Hypothalamus (tissue), 51 donors: ENCODE measurements at regions not wholly inside any gene's neighbourhood (a gene's known extent, or its start where the extent isn't known, plus 50 kb on each side); places are given as distances from the start of the nearest gene placed in this dataset.
"Not testable (repeated sequence)": the region's sequence is repeated elsewhere in the genome, so short reads cannot be mapped to it uniquely, and the experiment has no call there.

Experiments
- DNase-seq, 51 donors: peaks; one replicate each; lab custom pipeline; 2025; lab: John Stamatoyannopoulos, UW

- no peak for DNase-seq
Observed at GRCh38 chr20:24418731-24419130, 50.7 kb upstream of the SYNDIG1 start.

GRCh38 chr20:24417485-24417884 lies 51.9 kb upstream of the SYNDIG1 start:
- DNase-seq, result no peak

GRCh38 chr20:24415444-24415843 lies 54.0 kb upstream of the SYNDIG1 start:
- DNase-seq, result not testable (repeated sequence)

DNA sequence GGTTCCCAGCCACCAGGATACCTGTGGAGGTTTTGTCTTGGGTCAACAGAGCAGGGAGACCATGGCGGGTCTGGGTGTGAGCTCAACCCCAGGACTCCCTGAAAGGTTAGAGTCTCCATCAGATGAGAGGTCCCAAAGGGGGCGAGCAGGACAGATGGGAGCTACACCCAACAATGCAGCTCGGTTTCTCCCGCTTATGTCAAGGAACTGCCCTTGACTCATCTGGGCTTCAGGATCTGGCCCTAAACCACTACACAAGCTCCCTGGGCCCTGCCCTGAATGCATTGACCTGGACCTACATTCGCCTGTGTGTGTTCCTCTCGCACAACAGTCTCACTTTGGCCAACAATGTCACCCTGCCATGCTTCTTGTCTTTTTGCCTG lies 57.6 kb upstream of the SYNDIG1 start:
- DNase-seq, result no peak

DNA sequence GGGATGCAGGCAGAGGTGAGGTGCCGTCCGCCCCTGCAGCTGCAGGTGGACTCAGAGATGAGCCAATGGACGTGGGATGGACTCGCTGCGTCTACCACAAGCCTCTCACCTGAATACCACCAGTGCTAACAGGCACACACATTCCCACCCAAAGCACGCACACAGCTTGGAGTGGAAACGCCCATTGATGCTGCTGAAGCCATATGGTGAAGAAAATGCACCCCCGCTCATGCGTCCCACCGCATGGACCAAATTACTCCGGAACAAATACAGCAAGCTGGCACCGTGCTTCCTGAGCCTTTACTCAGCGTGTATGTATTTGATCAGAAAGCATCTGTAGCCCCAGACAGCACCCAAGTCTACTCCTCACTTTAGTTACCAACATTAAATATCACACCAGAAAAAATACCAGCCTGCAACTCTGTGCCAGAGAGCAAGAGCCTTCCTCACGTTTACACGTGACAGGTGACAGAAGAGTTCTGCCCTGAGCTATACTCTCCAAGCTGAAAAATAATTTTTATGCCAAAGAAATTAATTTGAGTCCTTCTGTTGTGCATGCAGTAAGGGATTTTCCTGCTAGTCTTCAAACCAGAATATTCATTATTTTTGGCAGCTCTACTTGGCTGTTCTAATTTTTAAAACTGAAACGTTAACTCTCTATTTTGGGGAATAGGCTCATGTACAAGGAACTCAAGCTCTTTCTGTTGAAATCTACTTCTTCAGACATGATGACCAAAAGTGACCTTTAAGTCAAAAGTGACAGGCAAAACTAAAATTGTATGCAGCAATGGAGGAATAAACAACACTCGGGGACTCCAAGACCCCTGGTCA lies 58.2 kb upstream of the SYNDIG1 start:
- DNase-seq, result peak in 1 of 51 donors; percentile 48

GRCh38 chr20:24407151-24407550 lies 62.3 kb upstream of the SYNDIG1 start:
- no peak for DNase-seq

DNA sequence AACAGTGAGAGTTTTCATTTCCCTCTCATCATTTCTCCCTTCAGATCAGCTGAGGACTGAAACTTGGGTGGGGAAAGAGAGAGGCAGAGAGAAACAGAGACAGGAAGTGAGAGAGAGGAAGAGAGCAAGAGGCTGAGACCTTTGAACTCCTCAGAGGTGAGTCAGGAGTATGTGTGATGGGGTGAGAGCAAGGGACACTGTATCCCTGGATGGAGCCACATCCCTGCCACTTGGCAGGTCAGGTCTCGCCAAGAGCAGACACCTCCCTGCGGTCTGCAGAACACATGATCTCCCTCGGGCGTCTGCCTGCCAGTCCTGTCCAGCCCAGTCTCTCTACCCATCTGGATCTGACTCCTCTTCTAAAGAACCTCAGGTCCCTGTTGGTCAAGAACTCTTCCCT lies 62.7 kb upstream of the SYNDIG1 start:
- peak in 2 of 51 donors; percentile 31 to 33 for DNase-seq

DNA sequence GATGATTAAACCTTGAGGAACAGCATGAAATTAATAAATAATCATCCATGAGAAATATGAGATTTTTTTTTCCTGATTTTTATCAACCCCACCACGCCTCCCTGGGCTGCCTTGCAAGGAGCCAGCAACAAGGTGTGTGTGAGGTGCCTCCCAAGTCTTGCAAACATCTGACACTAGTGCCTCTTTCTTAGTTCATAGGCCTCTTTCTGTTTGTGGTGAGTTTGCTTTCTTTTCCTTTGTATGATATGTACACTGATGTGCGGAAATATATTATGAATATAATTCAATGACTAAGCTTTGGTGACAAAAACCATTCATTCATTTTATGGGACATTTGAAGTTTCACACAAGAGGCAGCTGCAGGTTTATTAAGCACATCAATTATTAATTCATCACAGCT lies 63.2 kb upstream of the SYNDIG1 start:
- DNase-seq, result no peak

- no peak for DNase-seq
Observed at GRCh38 chr20:24405810-24406209, 63.6 kb upstream of the SYNDIG1 start.

DNA sequence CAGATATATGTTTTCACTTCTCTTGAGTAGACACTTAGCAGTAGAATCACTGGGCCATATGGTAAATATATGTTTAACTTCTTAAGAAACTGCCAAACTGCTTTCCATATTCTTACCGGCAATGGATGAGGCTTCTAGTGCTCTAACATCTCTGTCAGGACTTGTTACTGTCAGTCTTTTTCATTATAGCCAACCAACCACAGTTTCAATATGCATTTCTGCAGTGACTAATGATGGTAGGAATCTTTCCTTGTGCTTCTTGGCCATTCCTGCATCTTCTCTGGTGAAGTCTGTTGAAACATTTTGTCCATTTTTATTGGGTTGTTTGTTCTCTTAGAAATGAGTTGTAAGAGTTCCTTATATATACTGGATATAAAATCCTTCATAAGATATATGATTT lies 66.0 kb upstream of the SYNDIG1 start:
- no peak for DNase-seq

DNA sequence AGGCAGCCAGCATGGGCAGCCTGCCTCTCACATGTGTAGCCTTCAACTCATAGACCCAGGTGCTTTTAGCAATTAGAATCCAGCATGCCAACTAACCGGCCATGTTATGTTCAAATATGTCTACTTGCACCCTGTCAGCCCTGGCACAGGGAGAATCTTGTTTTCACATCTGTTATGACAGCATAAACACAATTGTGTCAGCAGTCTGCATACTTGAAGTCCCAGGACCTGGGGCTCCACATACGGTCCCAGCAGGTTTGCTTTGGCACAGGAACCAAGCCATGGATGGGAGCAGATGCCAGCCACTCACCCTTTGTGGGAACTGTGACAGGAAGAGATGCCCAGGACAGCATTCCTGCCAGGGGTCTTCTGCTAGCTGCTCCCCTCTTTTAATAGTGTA lies 67.2 kb upstream of the SYNDIG1 start:
- no peak for DNase-seq

DNA sequence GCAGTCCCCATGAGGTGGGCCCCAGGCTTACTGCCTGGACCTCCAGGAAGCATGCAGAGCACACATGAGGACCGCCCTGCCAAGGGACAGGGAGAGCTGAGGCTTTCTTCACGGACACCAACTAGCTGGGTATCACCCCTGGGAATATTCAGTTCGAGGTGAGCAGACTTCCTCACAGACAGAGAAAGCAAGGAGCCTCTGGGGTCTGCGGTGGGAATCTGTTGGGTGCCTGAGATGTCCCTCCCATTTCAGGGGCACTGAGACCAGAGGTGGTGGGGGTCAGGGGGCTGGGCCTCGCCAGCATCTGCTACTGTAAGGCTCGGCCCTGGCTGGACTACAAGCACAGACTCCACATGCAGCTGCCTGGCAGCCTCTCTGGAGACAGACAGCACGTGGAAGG lies 74.3 kb upstream of the SYNDIG1 start:
- DNase-seq, result no peak

DNA sequence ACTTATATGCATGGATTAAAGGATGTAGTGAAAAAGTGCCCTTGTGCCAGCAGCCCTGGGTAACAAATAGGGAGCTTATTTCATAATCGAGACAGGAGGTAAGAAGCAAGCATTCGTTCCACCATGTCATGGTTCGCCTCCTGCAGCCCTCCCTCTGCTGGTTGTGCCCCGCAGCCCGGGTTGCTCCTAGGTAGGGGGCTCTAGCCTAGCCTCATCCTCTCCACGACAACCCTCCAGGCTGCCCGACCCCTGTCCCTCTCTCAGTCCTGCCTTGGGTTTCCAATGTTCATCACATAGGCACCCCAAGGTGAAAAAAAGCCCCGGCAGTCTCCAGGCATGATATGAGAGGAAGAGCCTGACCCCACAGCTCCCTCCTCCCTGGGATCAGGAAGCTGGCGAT lies 75.5 kb upstream of the SYNDIG1 start:
- no peak for DNase-seq

DNA sequence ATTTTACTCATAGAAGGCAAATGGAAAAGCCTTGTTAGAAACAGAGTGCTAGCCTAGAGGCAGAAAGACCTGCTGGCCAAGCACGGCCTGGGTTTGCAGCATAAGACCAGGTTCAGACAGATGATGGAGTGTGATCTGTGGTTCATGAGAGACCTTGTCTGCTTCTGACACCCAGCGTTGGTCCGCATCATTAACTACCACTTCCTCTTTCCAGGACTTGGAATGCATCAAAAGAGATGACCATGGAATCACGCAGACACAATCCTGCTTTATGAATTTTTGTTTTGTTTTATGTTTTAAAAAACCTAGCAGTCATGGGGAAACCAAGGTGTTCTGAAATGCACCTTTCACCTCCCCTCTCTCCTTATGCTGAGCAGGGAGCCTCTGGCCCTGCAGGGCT lies 76.8 kb upstream of the SYNDIG1 start:
- DNase-seq, result no peak

- DNase-seq, result peak in 24 of 51 donors; percentile 6 to 58 (median 34)
Observed at GRCh38 chr20:24389686-24390085, 79.7 kb upstream of the SYNDIG1 start.

- DNase-seq, result no peak
Observed at GRCh38 chr20:24388828-24389380, 80.5 kb upstream of the SYNDIG1 start.

GRCh38 chr20:24385547-24385946 lies 83.9 kb upstream of the SYNDIG1 start:
- no peak for DNase-seq

GRCh38 chr20:24384865-24385264 lies 84.6 kb upstream of the SYNDIG1 start:
- no peak for DNase-seq

- peak in 8 of 51 donors; percentile 3 to 49 (median 14) for DNase-seq
Observed at GRCh38 chr20:24382743-24383142, 86.7 kb upstream of the SYNDIG1 start.

- DNase-seq, result peak in 10 of 51 donors; percentile 4 to 41 (median 18)
Observed at GRCh38 chr20:24382331-24382730, 87.1 kb upstream of the SYNDIG1 start.

DNA sequence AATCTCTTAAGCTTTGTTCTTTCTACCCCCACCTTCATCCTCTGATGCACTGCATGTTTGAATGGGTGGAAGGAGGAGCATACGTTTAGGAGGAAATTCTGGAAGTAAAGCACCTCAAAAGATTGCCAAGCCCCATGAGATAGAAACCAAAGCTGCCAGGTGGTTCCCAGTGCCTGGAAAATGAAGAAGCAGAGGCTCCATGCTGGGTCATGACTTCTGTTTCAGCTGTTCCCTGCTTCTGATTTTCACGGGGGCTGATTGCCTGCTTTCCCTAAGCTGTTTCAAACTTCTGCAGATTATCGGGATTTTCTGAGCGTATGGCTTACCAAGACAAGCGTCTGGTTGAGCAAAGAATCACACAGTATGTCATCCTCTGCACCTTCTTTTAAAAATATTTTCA lies 87.5 kb upstream of the SYNDIG1 start:
- no peak for DNase-seq

DNA sequence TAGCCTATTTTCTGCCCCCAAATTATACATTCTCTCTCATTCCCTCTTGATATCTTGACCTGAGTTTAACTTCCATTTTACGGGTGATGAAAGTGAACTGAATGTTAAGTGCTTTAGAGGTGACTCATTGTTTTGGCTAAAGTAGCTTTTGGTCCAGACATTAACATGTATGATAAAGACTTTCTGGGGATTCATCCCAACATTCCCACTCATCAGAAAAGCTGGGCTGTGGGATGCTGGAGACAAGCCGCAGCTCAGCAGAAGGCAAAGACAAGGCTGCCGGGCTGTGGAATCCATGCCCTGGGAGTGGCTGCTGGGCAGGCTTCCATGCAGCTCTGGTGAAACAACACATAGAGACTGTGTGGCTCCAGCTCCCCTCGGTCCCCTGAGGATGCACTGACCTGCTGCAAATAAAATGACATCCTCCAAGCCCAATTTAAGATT lies 89.9 kb upstream of the SYNDIG1 start:
- DNase-seq, result peak in 10 of 51 donors; percentile 12 to 45 (median 30)
